PC-9 (cell line): ENCODE measurements at regions not wholly inside any gene's neighbourhood (a gene's known extent, or its start where the extent isn't known, plus 50 kb on each side); places are given as distances from the start of the nearest gene placed in this dataset.

Source experiments
- BruUV-seq: library from RNA; stranded (reverse); fragments of 400-500 nt; replicated peaks from 2 replicates; lab custom pipeline; 2021; lab: Mats Ljungman, UMichigan
- CTCF ChIA-PET: fragments of 300-600 bp; sonication (Branson Sonifier 250); formaldehyde crosslinking; loops from one replicate; lab custom pipeline; 2022; ENCODE audit warnings: antibody characterized with exemption; lab: Charles Lee
- POLR2A ChIA-PET: fragments of 300-600 bp; sonication (Branson Sonifier 250); formaldehyde crosslinking; loops from one replicate; lab custom pipeline; 2022; ENCODE audit warnings: antibody characterized with exemption; ENCODE audit not compliant: unreplicated experiment; lab: Charles Lee
- DNase-seq, 2 experiments: peaks; one replicate each; pipeline versions ENCODE4 v3.0.0 to v3.0.0-alpha.2; 2015 to 2022; ENCODE audit warnings: mixed read lengths in 1 of 2
- H2AFZ ChIP-seq: fragments of 200-600 bp; sonication (generic); 2 replicates; pipeline ENCODE4 v1.8.1; 2017; ENCODE audit warnings: antibody characterized with exemption
- H3F3A ChIP-seq: fragments of 200-600 bp; sonication (generic); 2 replicates; pipeline ENCODE4 v1.8.1; 2017; ENCODE audit warnings: antibody characterized with exemption, mild to moderate bottlenecking, low read depth; ENCODE audit not compliant: insufficient read depth
- H3K27ac ChIP-seq: fragments of 200-600 bp; sonication (generic); 2 replicates; pipeline ENCODE4 v1.6.1; 2016; ENCODE audit warnings: mixed run types
- H3K27me3 ChIP-seq: fragments of 200-600 bp; sonication (generic); 2 replicates; pipeline ENCODE4 v1.6.1; 2016; ENCODE audit warnings: low read depth, mixed run types; ENCODE audit not compliant: insufficient read depth
- H3K36me3 ChIP-seq: fragments of 200-600 bp; sonication (generic); 2 replicates; pipeline ENCODE4 v1.6.1; 2016; ENCODE audit warnings: low read depth, mixed run types
- H3K4me1 ChIP-seq: fragments of 200-600 bp; sonication (generic); replicated peaks from 2 replicates; pipeline ENCODE4 v1.6.1; 2016; ENCODE audit warnings: mixed run types; ENCODE audit not compliant: insufficient read depth
- H3K4me2 ChIP-seq: fragments of 200-600 bp; sonication (generic); 2 replicates; pipeline ENCODE4 v1.6.1; 2017; ENCODE audit warnings: mixed run types
- H3K4me3 ChIP-seq: fragments of 200-600 bp; sonication (generic); 2 replicates; pipeline ENCODE4 v1.6.1; 2016; ENCODE audit warnings: mixed run types
- H3K79me2 ChIP-seq: fragments of 200-600 bp; sonication (generic); 2 replicates; pipeline ENCODE4 v1.6.1; 2017; ENCODE audit warnings: low read depth, mixed run types
- H3K9me2 ChIP-seq: fragments of 200-600 bp; sonication (generic); 2 replicates; pipeline ENCODE4 v1.8.1; 2017; ENCODE audit warnings: mild to moderate bottlenecking; ENCODE audit not compliant: insufficient read depth
- H3K9me3 ChIP-seq: fragments of 200-600 bp; sonication (generic); 2 replicates; pipeline ENCODE4 v1.8.1; 2016; ENCODE audit warnings: low read depth; ENCODE audit not compliant: insufficient read depth
- H4K20me1 ChIP-seq: fragments of 200-600 bp; sonication (generic); 2 replicates; pipeline ENCODE4 v1.8.1; 2017; ENCODE audit not compliant: insufficient read depth
- CTCF ChIP-seq: fragments of 200-600 bp; sonication (generic); conservative IDR thresholded peaks from 2 replicates; pipeline ENCODE4 v1.6.1; 2017; ENCODE audit warnings: mixed run types, antibody characterized with exemption, mild to moderate bottlenecking, moderate library complexity
- EZH2 ChIP-seq: fragments of 200-600 bp; sonication (generic); IDR thresholded peaks from 2 replicates; pipeline ENCODE4 v1.8.0; 2017; ENCODE audit warnings: antibody characterized with exemption, low read depth
- intact Hi-C: fragments of 100-400 bp; cut with micrococcal nuclease; formaldehyde crosslinking; loops from one replicate; pipeline ENCODE4 v1.10.0; 2022; ENCODE audit not compliant: unreplicated experiment

DNA sequence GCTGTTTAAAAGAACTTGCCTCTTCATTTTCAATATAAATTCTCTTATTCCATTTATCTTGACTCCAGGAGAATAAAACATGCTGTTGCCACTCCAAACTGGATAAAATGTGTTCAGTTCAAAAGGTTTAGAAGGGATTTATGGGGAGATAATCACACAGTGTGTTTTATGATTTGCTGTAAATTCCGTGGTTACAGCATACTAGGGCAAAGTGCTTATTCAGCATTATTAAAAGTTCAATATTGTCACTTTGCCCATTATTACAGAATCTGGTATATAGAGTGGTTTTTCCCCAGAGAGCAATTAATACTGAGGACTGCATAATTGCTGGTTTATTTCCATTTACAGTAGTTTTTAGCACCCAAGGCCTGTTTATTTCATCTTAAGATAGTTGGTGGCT lies 780.9 kb upstream of the RAG2 start:
- Histone ChIP-seq H3K9me3 (no peaks in the 10 kb centered on the region), H3K27me3 (no peaks in the 10 kb centered on the region), H4K20me1 (no peaks in the 10 kb centered on the region), H3F3A (no peaks in the 10 kb centered on the region), H3K9me2 (no peaks in the 10 kb centered on the region), H2AFZ (no peak overlapping the region), H3K27ac (no peak overlapping the region), H3K4me3 (no peak overlapping the region), H3K36me3 (no peaks in the 10 kb centered on the region), H3K4me2 (no peak overlapping the region), H3K4me1 (no peaks in the 10 kb centered on the region), H3K79me2 (no peaks in the 10 kb centered on the region)
- ChIA-PET POLR2A (no interaction called here), CTCF (no interaction called here)
- BruUV-seq = no TSS peak
- TF ChIP-seq CTCF (no peak), EZH2 (no peak)
- intact Hi-C loops = no loop called here
- DNase-seq = no peak

GRCh38 chr11:37372667-37373066 lies 774.6 kb upstream of the RAG2 start:
- CTCF ChIA-PET = interaction anchor here (0.6 kb wide), 1 partner anchor 1998 kb away, joined by 3 read pairs; no protein-coding TSS in a partner anchor
- no peaks in the 10 kb centered on the region for H3K79me2 ChIP-seq
- no TSS peak for BruUV-seq
- H4K20me1 ChIP-seq = no peaks in the 10 kb centered on the region
- H3K9me2 ChIP-seq = no peaks in the 10 kb centered on the region
- no peak for DNase-seq
- H3K27me3 ChIP-seq = no peaks in the 10 kb centered on the region
- H3K27ac ChIP-seq = no peak overlapping the region
- H3K9me3 ChIP-seq = no peaks in the 10 kb centered on the region
- H2AFZ ChIP-seq = no peak overlapping the region
- H3K4me3 ChIP-seq = no peak overlapping the region
- H3K4me2 ChIP-seq = no peak overlapping the region
- intact Hi-C loops = no loop called here
- H3K4me1 ChIP-seq = 0 out of 2 replicates have a peak, but pooled peaks cover 5% of the 10 kb centered on the region
- TF ChIP-seq CTCF (no peak), EZH2 (no peak)
- POLR2A ChIA-PET = no interaction called here
- H3K36me3 ChIP-seq = no peaks in the 10 kb centered on the region
- H3F3A ChIP-seq = no peaks in the 10 kb centered on the region

DNA sequence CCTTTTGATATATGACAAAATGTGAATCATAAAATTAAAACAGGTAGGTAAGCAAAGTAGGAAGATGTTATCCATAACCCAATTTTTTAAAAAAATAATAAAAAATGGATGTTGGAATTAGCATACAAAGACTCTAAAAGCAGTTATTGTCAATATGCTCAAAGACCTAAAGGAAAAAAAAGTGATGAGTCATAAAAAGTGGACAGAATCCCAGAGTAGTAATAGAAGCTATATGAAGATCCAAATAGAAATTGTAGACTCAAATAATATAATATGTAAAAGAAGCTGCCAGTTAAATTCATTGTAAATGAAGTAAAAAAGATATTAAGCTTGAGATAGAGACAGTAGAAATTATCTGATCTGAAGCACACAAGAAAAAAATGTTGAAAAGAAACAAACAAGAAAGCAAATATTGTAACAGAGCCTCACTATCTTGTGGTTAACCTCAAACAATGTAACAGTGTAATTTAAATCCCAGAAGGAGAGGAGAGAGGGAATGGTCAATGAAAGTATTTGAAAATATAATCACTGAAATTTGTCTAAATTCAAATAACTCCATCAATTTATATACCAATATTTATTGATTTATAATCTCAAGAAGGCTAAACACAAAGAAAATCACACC lies 773.4 kb upstream of the RAG2 start:
- Histone ChIP-seq H3K9me3 (no peaks in the 10 kb centered on the region), H3K79me2 (no peaks in the 10 kb centered on the region), H3K4me2 (no peak overlapping the region), H3K4me1 (0 out of 2 replicates have a peak, but pooled peaks cover 5% of the 10 kb centered on the region), H3F3A (no peaks in the 10 kb centered on the region), H3K27ac (no peak overlapping the region), H4K20me1 (no peaks in the 10 kb centered on the region), H2AFZ (no peak overlapping the region), H3K36me3 (no peaks in the 10 kb centered on the region), H3K4me3 (no peak overlapping the region), H3K27me3 (no peaks in the 10 kb centered on the region), H3K9me2 (no peaks in the 10 kb centered on the region)
- no peak for DNase-seq
- no TSS peak for BruUV-seq
- intact Hi-C loops = no loop called here
- TF ChIP-seq EZH2 = no peak
- no peak for TF ChIP-seq CTCF
- ChIA-PET POLR2A (no interaction called here), CTCF (no interaction called here)
